ENCODE measurements at regions not wholly inside any gene's neighbourhood (a gene's known extent, or its start where the extent isn't known, plus 50 kb on each side); places are given as distances from the start of the nearest gene placed in this dataset.
A peak's percentile ranks its signal among the peaks of the same experiment; 100 is the strongest.

DNA sequence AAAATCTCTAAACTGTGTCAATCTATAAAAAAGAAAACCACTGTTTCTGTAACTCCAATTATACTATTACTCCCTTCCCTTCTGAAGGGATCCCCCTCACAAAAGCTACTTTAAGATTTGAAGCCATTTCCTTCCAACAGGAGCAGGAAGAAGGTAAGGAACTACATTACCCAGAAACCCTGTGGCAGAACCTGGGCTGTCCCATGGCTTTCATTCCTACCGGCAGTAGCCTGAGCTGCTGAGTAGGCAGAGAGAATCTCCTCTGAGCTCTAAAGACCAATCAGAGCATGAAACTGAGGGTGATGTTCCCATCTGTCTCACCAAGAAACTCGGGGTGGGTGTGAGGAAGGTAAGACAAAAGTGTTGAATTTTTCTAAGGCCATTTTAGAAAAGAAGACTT is 108.0 kb upstream of the LRFN2 start:
- peaks cover 0 to 3% (median 0%) of the 10 kb centered on the region in 4 experiments; a peak in 1 of 7 replicates for H3K4me1 ChIP-seq (replicated peaks in 1 of 4; ENCODE audit: control insufficient read depth in 3 of 4, insufficient read depth in 4 of 4, low read length in 3 of 4)
- no peaks in the 10 kb centered on the region for H3K27me3 ChIP-seq (replicated peaks in 1 of 4; ENCODE audit: control insufficient read depth in 3 of 4, extremely low read depth in 1 of 4, insufficient read depth in 3 of 4, low read length in 3 of 4)
- H3K23ac ChIP-seq (ENCODE audit: insufficient read length): no peak overlapping the region
- H4K20me1 ChIP-seq (replicated peaks in 1 of 2; ENCODE audit: control insufficient read depth in 1 of 2, insufficient read depth in 2 of 2, low read length in 2 of 2): no peaks in the 10 kb centered on the region
- no peak overlapping the region for H3K9ac ChIP-seq (replicated peaks in 1 of 4; ENCODE audit: extremely low read depth in 1 of 4, low read depth in 3 of 4, low read length in 3 of 4)
- DNase-seq (ENCODE audit: low read depth in 1 of 2, low spot score in 2 of 2) (no peak), FAIRE-seq (peak; percentile 85)
- H2BK120ac ChIP-seq (replicated peaks; ENCODE audit: low read depth, low read length): no peak overlapping the region
- no peaks in the 10 kb centered on the region for H3K79me2 ChIP-seq (ENCODE audit: control insufficient read depth in 1 of 2, insufficient read depth in 2 of 2, low read length in 2 of 2)
- no peak overlapping the region for H3K18ac ChIP-seq (ENCODE audit: extremely low read depth, low read length)
- ChIA-PET POLR2A (ENCODE audit: partially characterized antibody) (interaction anchor here (0.6 to 2.2 kb wide), 2 partner anchors 12 to 633 kb away, joined by 4 to 5 read pairs; no protein-coding TSS in a partner anchor), CTCF (ENCODE audit: partially characterized antibody) (interaction anchor here (1.1 to 2.5 kb wide), 9 partner anchors 10 to 367 kb away, joined by 3 to 8 read pairs (median 5); no protein-coding TSS in a partner anchor)
- no peak overlapping the region for H2BK5ac ChIP-seq (ENCODE audit: low read depth, low read length)
- H2AK5ac ChIP-seq (ENCODE audit: low read depth, low read length): no peak overlapping the region
- H3K4me3 ChIP-seq (ENCODE audit: extremely low read depth in 1 of 4, insufficient read depth in 2 of 4, low read depth in 3 of 4, low read length in 4 of 4): no peak overlapping the region
- H3K23me2 ChIP-seq (ENCODE audit: low read depth, low read length): no peaks in the 10 kb centered on the region
- H4K5ac ChIP-seq (ENCODE audit: insufficient read length, low read depth, low read length): no peak overlapping the region
- WGBS, 2 experiments (ENCODE audit: extremely low coverage in 1 of 2, insufficient coverage in 1 of 2, insufficient read length in 1 of 2, insufficient replicate concordance in 2 of 2, low coverage in 1 of 2, low lambda C conversion rate in 2 of 2, missing lambda C conversion rate in 1 of 2): 51% methylated on average over 2 of the region's 2 CpGs; no CpG with 5 or more reads in 1 of the 2 experiments
- H4K91ac ChIP-seq (replicated peaks; ENCODE audit: insufficient read length, low read length): no peak overlapping the region
- H2BK15ac ChIP-seq (ENCODE audit: low read length): no peak overlapping the region
- H3K79me1 ChIP-seq (ENCODE audit: low read depth, low read length): no peaks in the 10 kb centered on the region
- 0 out of 2 replicates have a peak, but pooled peaks have one; percentile 20 for TF ChIP-seq YY1 (IDR thresholded peaks at IDR 0.05; ENCODE audit: low read depth, low read length)
- TF ChIP-seq CREB1 (IDR thresholded peaks at IDR 0.05): no peak
- TF ChIP-seq EGR1 (IDR thresholded peaks at IDR 0.05; ENCODE audit: borderline replicate concordance, low read depth, low read length): no peak
- TF ChIP-seq SIX5 (IDR thresholded peaks at IDR 0.05; ENCODE audit: low read depth, low read length): peak; percentile 39
- no peak for TF ChIP-seq HDAC6 (IDR thresholded peaks at IDR 0.05; ENCODE audit: low read depth, low read length)
- TF ChIP-seq KDM1A (IDR thresholded peaks at IDR 0.05; ENCODE audit: borderline replicate concordance, low read length): no peak
- no peak overlapping the region for H3K14ac ChIP-seq (ENCODE audit: insufficient read length)
- H3K36me3 ChIP-seq (ENCODE audit: control insufficient read depth in 2 of 4, insufficient read depth in 4 of 4, low read length in 3 of 4): no peaks in the 10 kb centered on the region
- H3K56ac ChIP-seq (replicated peaks; ENCODE audit: insufficient read length, low read depth, low read length): no peak overlapping the region
- no peaks in the 10 kb centered on the region for H3K9me3 ChIP-seq (ENCODE audit: insufficient read depth in 2 of 2, low read depth in 1 of 2, low read length in 1 of 2)
- peak overlapping the region; percentile 85 for H2AFZ ChIP-seq (ENCODE audit: low read length)
- H3K27ac ChIP-seq (ENCODE audit: low read depth, low read length): no peak overlapping the region
- H3K4ac ChIP-seq (replicated peaks; ENCODE audit: insufficient read length, low read depth, low read length): no peak overlapping the region
- no peak overlapping the region for H3K4me2 ChIP-seq (ENCODE audit: insufficient read depth in 1 of 2, low read depth in 2 of 2, low read length in 2 of 2)
- H2BK20ac ChIP-seq (ENCODE audit: low read length): no peak overlapping the region
- H4K8ac ChIP-seq (ENCODE audit: extremely low read depth, insufficient read depth, low read length): no peak overlapping the region
- H2BK12ac ChIP-seq (ENCODE audit: low read depth, low read length): no peak overlapping the region
